ENCODE measurements at regions not wholly inside any gene's neighbourhood (a gene's known extent, or its start where the extent isn't known, plus 50 kb on each side); places are given as distances from the start of the nearest gene placed in this dataset.

- no peaks in the 10 kb centered on the region for H4K20me1 ChIP-seq (ENCODE audit: insufficient read depth)
- no peak overlapping the region for H3K4me3 ChIP-seq (replicated peaks in 1 of 2; ENCODE audit: low read depth in 1 of 2, low read length in 2 of 2)
- ChIA-PET POLR2A (no interaction called here), RAD21 (ENCODE audit: low non-redundant PET in 1 of 2, low total read pairs in 2 of 2, uncharacterized antibody in 2 of 2, unreplicated experiment in 2 of 2) (no interaction called here), CTCF (no interaction called here)
- H3K9me2 ChIP-seq (ENCODE audit: insufficient read depth), result no peaks in the 10 kb centered on the region
- BruUV-seq (replicated peaks), result no TSS peak
- no peak overlapping the region for H3K9ac ChIP-seq (ENCODE audit: low read length)
- no peak for ATAC-seq
- H3K9me3 ChIP-seq (ENCODE audit: control insufficient read depth in 1 of 2, insufficient read depth in 1 of 2, low read depth in 1 of 2, low read length in 2 of 2), result no peaks in the 10 kb centered on the region
- intact Hi-C loops (cut with micrococcal nuclease), result no loop called here
- no peaks in the 10 kb centered on the region for H3K4me1 ChIP-seq (ENCODE audit: control insufficient read depth in 1 of 2, insufficient read depth in 2 of 2, low read length in 2 of 2)
- no peak for DNase-seq (ENCODE audit: low read depth, low spot score)
- no peaks in the 10 kb centered on the region for H3K36me3 ChIP-seq (ENCODE audit: control insufficient read depth in 1 of 2, insufficient read depth in 2 of 2, low read length in 2 of 2)
- H3K27me3 ChIP-seq (ENCODE audit: insufficient read depth, low read length), result peaks cover 15% of the 10 kb centered on the region
- no peak overlapping the region for H2AFZ ChIP-seq (ENCODE audit: low read depth, low read length, poor library complexity, severe bottlenecking)
- no peaks in the 10 kb centered on the region for H3K79me2 ChIP-seq (ENCODE audit: insufficient read depth, low read length)
- H3K27ac ChIP-seq (ENCODE audit: low read depth, low read length), result no peak overlapping the region
- TF ChIP-seq SIN3A (IDR thresholded peaks at IDR 0.05; ENCODE audit: low read depth) (no peak), YY1 (IDR thresholded peaks at IDR 0.05; ENCODE audit: extremely low read depth, insufficient replicate concordance, low read depth, low read length) (no peak), ZBTB33 (IDR thresholded peaks at IDR 0.05; ENCODE audit: extremely low read depth, insufficient replicate concordance, low read length) (no peak), FOSL1 (IDR thresholded peaks at IDR 0.05; ENCODE audit: low read depth) (no peak), SP1 (IDR thresholded peaks at IDR 0.05; ENCODE audit: low read depth) (no peak), SRF (IDR thresholded peaks at IDR 0.05; ENCODE audit: low read depth) (no peak), ZFX (IDR thresholded peaks at IDR 0.05) (no peak)
- no peak overlapping the region for H3K4me2 ChIP-seq (ENCODE audit: low read length)
These were observed 108.8 kb downstream of the CHD1L start for GRCh38 chr1:147351140-147351835.
